Astrocyte (in vitro differentiated cells and primary cell): ENCODE measurements at regions not wholly inside any gene's neighbourhood (a gene's known extent, or its start where the extent isn't known, plus 50 kb on each side); places are given as distances from the start of the nearest gene placed in this dataset.
A peak's percentile ranks its signal among the peaks of the same experiment; 100 is the strongest.

Experiments
- DNase-seq: peaks from one replicate; pipeline ENCODE4 v3.0.0-alpha.2; 2010; ENCODE audit warnings: low read depth
- FAIRE-seq: peaks from 2 replicates; lab custom pipeline; 2011; peaks lifted over from hg19 to GRCh38; lab: Jason Lieb, UNC
- H2AFZ ChIP-seq: 2 replicates; pipeline ENCODE4 v1.6.0; 2012; ENCODE audit warnings: low read depth, low read length, inconsistent platforms
- H3K27ac ChIP-seq: 2 replicates; pipeline ENCODE4 v1.5.1; 2011; ENCODE audit warnings: low read depth, low read length, inconsistent platforms
- H3K27me3 ChIP-seq: 2 replicates; pipeline ENCODE4 v1.6.0; 2011; ENCODE audit warnings: low read length, inconsistent platforms; ENCODE audit not compliant: insufficient read depth
- H3K36me3 ChIP-seq: 2 replicates; pipeline ENCODE4 v1.5.1; 2011; ENCODE audit warnings: low read length, inconsistent platforms; ENCODE audit not compliant: insufficient read depth
- H3K4me1 ChIP-seq: 2 replicates; pipeline ENCODE4 v1.5.1; 2011; ENCODE audit warnings: low read length, inconsistent platforms; ENCODE audit not compliant: insufficient read depth
- H3K4me2 ChIP-seq: 2 replicates; pipeline ENCODE4 v1.6.0; 2012; ENCODE audit warnings: low read length, inconsistent platforms
- H3K4me3 ChIP-seq: 2 replicates; pipeline ENCODE4 v1.5.1; 2011; ENCODE audit warnings: low read depth, mild to moderate bottlenecking, low read length, inconsistent platforms; ENCODE audit not compliant: insufficient read depth
- H3K79me2 ChIP-seq: 2 replicates; pipeline ENCODE4 v1.6.0; 2012; ENCODE audit warnings: mild to moderate bottlenecking, low read length, inconsistent platforms; ENCODE audit not compliant: insufficient read depth
- H3K9ac ChIP-seq: 2 replicates; pipeline ENCODE4 v1.6.0; 2012; ENCODE audit warnings: mild to moderate bottlenecking, low read length, inconsistent platforms
- H3K9me3 ChIP-seq: 2 replicates; pipeline ENCODE4 v1.5.1; 2012; ENCODE audit warnings: low read depth, mild to moderate bottlenecking, low read length, inconsistent platforms; ENCODE audit not compliant: insufficient read depth
- H4K20me1 ChIP-seq: 2 replicates; pipeline ENCODE4 v1.6.0; 2012; ENCODE audit warnings: low read length, inconsistent platforms; ENCODE audit not compliant: insufficient read depth
- H3K27ac Mint-ChIP-seq: one replicate; pipeline ENCODE4 v1.8.0; 2021; ENCODE audit warnings: mild to moderate bottlenecking, mixed read lengths; ENCODE audit not compliant: unreplicated experiment
- H3K27me3 Mint-ChIP-seq: one replicate; pipeline ENCODE4 v1.8.0; 2021; ENCODE audit warnings: low read depth, mixed read lengths; ENCODE audit not compliant: unreplicated experiment
- H3K36me3 Mint-ChIP-seq: one replicate; pipeline ENCODE4 v1.8.0; 2021; ENCODE audit warnings: low read depth, mixed read lengths; ENCODE audit not compliant: unreplicated experiment
- H3K4me1 Mint-ChIP-seq: one replicate; pipeline ENCODE4 v1.8.0; 2021; ENCODE audit warnings: low read depth, mixed read lengths; ENCODE audit not compliant: unreplicated experiment
- H3K4me3 Mint-ChIP-seq: one replicate; pipeline ENCODE4 v1.8.0; 2021; ENCODE audit warnings: mild to moderate bottlenecking, moderate library complexity, mixed read lengths; ENCODE audit not compliant: unreplicated experiment
- H3K9me3 Mint-ChIP-seq: one replicate; pipeline ENCODE4 v1.8.0; 2021; ENCODE audit warnings: mild to moderate bottlenecking, mixed read lengths; ENCODE audit not compliant: unreplicated experiment
- EZH2 ChIP-seq: IDR thresholded peaks from 2 replicates; pipeline ENCODE4 v1.6.1; 2012; ENCODE audit warnings: mild to moderate bottlenecking, low read length, inconsistent platforms; ENCODE audit not compliant: insufficient read depth
- TF ChIP-seq, protein P1 (sequence below): IDR thresholded peaks from 2 replicates; pipeline ENCODE4 v1.5.1; 2011; ENCODE audit warnings: low read depth, mild to moderate bottlenecking, inconsistent platforms, low read length, moderate library complexity; ENCODE audit not compliant: insufficient read depth

DNA sequence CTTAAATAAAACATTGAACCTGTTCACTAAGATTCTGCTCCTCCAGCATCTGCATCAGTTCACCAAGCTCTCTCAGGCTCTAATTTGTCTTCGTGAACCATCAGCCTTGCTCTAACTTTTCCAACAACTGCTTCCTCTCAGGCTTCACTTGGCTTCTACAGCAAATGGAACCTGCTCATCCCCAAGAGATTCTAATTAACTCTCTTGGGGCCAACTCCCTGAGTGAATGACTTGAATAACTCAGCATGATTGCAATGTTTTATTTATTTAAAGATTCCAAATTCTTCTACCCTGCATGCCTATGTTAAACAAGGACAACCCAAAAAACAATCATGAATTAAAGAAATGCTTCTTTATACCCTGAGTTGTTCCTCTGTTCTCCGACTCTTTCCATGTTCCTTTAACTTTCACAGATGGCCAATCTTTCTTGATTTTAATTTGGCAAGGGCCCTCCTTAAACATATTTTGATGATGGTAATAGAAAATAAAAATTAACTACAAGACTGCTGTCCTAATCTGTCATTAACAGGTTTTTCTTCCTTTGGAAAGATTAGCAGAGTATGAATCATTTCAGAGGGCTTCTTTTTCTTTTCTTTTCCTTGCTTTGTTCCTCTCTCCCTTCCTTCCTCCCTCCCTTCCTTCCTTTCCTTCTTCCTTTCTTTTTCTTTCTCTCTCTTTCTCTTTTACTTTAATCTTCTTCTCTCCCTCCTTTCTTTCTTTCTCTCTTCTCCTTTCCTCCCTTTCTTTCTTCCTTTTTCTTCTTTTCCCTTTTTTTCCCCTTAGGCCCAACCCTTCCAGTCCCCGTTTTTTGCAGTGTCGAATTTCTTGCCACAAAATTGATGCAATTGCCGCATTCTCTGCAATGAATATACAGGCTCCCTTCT lies 195.0 kb upstream of the RHOBTB1 start:
- FAIRE-seq, result no peak
- peaks cover 6% of the 10 kb centered on the region for H3K4me1 Mint-ChIP-seq
- H2AFZ ChIP-seq, result no peak overlapping the region

DNA sequence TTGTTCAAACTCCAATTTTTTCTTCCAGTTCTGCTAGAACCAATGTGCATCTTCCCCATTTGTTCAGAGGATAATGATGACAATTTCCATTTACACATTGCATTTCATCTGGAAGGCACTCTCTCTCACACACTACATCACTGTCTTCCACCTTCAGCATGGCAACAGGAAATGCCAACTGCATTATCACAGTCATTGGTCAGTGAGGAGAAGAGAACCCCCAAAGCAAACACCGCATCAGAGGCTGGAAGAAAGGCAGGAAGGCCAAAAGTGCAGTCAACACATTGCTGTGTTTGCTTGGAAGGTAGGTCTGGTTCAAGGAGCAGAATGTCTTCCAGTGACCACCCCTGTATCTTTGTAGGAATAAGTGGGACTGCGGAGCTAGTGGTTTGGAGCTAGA lies 192.2 kb upstream of the RHOBTB1 start:
- Histone ChIP-seq H3K4me1 (peaks cover 5% of the 10 kb centered on the region), H3K79me2 (no peaks in the 10 kb centered on the region), H2AFZ (no peak overlapping the region), H3K4me2 (peak overlapping the region; percentile 3), H3K27ac (no peak overlapping the region), H3K9ac (no peak overlapping the region), H3K4me3 (no peak overlapping the region), H3K27me3 (no peaks in the 10 kb centered on the region), H3K36me3 (no peaks in the 10 kb centered on the region), H3K9me3 (no peaks in the 10 kb centered on the region), H4K20me1 (no peaks in the 10 kb centered on the region)
- FAIRE-seq (no peak), DNase-seq (peak; percentile 27)
- Mint-ChIP-seq H3K9me3 (no peaks in the 10 kb centered on the region), H3K27ac (no peak overlapping the region), H3K27me3 (no peaks in the 10 kb centered on the region), H3K36me3 (peaks cover 2% of the 10 kb centered on the region), H3K4me1 (peaks cover 6% of the 10 kb centered on the region), H3K4me3 (no peak overlapping the region)
- no peak for TF ChIP-seq EZH2
- TF ChIP-seq, protein P1, sequence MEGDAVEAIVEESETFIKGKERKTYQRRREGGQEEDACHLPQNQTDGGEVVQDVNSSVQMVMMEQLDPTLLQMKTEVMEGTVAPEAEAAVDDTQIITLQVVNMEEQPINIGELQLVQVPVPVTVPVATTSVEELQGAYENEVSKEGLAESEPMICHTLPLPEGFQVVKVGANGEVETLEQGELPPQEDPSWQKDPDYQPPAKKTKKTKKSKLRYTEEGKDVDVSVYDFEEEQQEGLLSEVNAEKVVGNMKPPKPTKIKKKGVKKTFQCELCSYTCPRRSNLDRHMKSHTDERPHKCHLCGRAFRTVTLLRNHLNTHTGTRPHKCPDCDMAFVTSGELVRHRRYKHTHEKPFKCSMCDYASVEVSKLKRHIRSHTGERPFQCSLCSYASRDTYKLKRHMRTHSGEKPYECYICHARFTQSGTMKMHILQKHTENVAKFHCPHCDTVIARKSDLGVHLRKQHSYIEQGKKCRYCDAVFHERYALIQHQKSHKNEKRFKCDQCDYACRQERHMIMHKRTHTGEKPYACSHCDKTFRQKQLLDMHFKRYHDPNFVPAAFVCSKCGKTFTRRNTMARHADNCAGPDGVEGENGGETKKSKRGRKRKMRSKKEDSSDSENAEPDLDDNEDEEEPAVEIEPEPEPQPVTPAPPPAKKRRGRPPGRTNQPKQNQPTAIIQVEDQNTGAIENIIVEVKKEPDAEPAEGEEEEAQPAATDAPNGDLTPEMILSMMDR, result no peak

More for the DNA sequence above, 195.0 kb upstream of the RHOBTB1 start:
- Histone ChIP-seq H3K4me3 (no peak overlapping the region), H3K9ac (no peak overlapping the region), H3K4me2 (no peak overlapping the region), H4K20me1 (no peaks in the 10 kb centered on the region), H3K9me3 (no peaks in the 10 kb centered on the region), H3K4me1 (peaks cover 5% of the 10 kb centered on the region), H3K27me3 (no peaks in the 10 kb centered on the region), H3K36me3 (no peaks in the 10 kb centered on the region), H3K79me2 (no peaks in the 10 kb centered on the region), H3K27ac (no peak overlapping the region)
- DNase-seq, result no peak
- Mint-ChIP-seq H3K36me3 (peaks cover 2% of the 10 kb centered on the region), H3K27ac (no peak overlapping the region), H3K4me3 (no peak overlapping the region), H3K9me3 (peaks cover 3% of the 10 kb centered on the region), H3K27me3 (no peaks in the 10 kb centered on the region)
- TF ChIP-seq, protein P1, result no peak
- TF ChIP-seq EZH2, result no peak

DNA sequence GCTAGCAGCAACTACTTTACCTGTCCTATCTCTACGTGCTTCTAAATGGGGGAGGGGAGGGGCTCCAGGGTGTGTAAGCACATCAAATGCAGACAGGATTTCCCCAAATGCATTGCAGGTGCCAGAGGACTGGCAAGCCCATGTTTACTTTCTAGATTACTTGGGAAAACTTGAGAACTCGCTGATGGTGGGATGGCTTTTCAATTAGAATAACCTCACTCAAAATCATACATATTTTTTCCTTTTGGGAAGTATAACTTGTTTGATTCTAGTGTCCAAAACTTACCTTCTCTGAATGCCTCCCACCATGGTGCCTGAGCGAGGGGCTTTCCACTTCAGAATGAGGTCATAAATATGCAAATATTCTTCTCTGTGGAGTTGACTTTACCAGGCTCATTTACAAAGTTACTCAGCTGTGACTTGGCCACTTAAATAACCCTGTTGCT lies 191.3 kb upstream of the RHOBTB1 start:
- Mint-ChIP-seq H3K4me3 (no peak overlapping the region), H3K27me3 (no peaks in the 10 kb centered on the region), H3K4me1 (peaks cover 6% of the 10 kb centered on the region), H3K9me3 (no peaks in the 10 kb centered on the region), H3K36me3 (peaks cover 2% of the 10 kb centered on the region), H3K27ac (no peak overlapping the region)
- FAIRE-seq, result no peak
- Histone ChIP-seq H3K9me3 (no peaks in the 10 kb centered on the region), H3K4me3 (no peak overlapping the region), H3K4me2 (no peak overlapping the region), H3K27me3 (no peaks in the 10 kb centered on the region), H3K4me1 (peaks cover 5% of the 10 kb centered on the region), H3K9ac (no peak overlapping the region), H3K79me2 (no peaks in the 10 kb centered on the region), H3K36me3 (no peaks in the 10 kb centered on the region), H2AFZ (no peak overlapping the region), H4K20me1 (no peaks in the 10 kb centered on the region), H3K27ac (no peak overlapping the region)
- no peak for DNase-seq
- no peak for TF ChIP-seq EZH2
- TF ChIP-seq, protein P1, result no peak
